ENCODE measurements at regions not wholly inside any gene's neighbourhood (a gene's known extent, or its start where the extent isn't known, plus 50 kb on each side); places are given as distances from the start of the nearest gene placed in this dataset.

- intact Hi-C loops (cut with DNase I): no loop called here
- DNase-seq: peak in 1 of 10 donors; percentile 53
These were observed 211.5 kb upstream of the RAB6C start for GRCh38 chr2:129768036-129768386.

GRCh38 chr2:129768485-129769184 lies 210.8 kb upstream of the RAB6C start:
- intact Hi-C loops (cut with DNase I): no loop called here
- peak in 1 of 10 donors; percentile 70 for DNase-seq

DNA sequence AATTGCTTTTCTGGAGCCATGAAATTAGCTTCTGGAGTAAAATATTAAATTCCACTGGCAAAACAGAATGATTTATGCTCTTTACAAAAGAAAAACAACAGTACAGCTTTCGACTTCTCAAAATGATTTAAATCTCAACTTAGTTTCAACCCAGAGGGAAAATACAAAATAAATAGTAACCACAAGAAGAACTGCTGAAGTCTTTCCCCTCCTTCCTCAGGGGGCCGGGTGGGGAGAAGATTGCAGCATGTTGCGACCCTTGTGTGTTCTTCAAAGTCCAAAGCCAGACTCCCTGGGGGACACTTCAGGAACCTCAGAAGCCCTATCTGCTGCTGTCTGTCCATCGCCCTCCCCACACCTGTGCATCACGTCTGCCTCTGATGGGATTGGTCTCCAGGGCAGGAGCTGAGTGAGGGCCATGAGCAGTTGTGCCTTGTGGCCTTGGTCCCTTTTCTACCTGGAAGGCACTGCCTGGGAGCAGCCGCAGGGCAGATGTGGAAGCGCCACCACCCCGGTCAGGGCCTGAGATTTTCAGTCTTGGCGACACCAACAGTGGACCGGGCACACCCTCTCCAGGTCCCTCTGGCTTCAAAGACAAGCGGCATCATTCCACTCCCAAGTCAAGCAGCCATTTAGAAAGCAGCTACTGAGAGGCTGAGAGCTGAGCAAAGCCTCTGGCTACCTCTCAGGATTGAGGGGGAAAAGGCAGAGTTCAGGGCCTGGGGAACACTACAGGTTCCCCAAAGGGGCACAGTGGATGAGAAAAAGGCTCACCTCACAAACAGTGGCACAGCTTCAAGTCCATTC lies 210.1 kb upstream of the RAB6C start:
- intact Hi-C loops (cut with DNase I): no loop called here
- DNase-seq: peak in 1 of 10 donors; percentile 67

- intact Hi-C loops (cut with DNase I): no loop called here
- DNase-seq: no peak
These were observed 207.9 kb upstream of the RAB6C start for GRCh38 chr2:129771418-129772189.

- no peak for DNase-seq
- intact Hi-C loops (cut with DNase I): no loop called here
These were observed 207.3 kb upstream of the RAB6C start for GRCh38 chr2:129772190-129772579.

DNA sequence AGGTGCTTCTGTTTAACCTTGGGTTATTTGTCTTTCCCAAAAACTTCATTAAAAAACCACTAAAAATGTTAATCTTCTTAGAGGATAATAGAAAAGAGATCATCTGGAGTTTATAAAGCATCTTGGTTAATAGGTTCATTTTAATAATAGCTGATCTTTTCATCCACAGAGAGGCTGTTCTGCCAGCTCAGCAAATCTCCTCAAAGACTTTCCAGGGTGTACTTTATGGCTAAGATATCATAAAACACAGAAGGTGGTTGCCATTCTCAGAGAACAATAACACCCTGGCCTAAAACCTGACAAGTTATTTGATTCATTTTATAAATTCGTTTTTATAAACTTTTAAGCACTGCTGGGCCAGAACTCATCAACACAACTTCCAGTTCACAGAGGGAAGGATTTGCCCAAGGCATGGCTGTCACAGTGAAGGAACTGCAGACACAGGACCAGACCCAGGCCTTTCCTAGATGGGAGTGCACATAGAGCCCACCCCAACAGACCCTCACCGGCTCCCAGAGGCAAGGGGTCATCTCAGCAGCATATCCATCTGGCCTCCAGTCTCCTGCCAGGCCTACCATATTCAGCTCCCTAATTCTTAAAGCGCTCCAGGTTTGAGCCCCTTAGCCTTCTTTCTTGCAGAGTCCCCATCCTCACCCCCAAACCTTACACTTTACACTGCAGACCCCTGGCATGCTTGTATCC lies 203.4 kb upstream of the RAB6C start:
- peak in 1 of 10 donors; percentile 25 for DNase-seq
- intact Hi-C loops (cut with DNase I): no loop called here

DNA sequence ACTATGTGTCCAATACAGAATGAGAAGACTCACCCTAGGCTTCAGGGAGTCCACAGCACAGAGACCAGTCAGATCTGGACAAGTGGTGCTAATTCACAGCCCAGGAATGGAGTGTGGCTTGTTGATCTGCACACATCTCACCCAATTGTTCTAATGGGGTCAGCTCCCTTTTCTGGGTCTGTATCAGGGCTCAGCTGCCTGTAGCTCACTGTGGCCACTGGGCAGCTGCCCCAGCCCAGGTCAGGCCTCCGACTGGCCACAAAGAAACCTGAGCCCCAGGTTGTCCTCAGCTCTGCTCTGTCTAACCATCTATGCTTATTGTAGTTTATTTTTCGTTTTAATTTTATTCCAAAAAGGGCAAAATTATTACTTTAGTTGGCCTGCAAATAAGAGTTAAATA lies 202.3 kb upstream of the RAB6C start:
- DNase-seq: no peak
- intact Hi-C loops (cut with DNase I): no loop called here

- intact Hi-C loops (cut with DNase I): no loop called here
- peak in 1 of 10 donors; percentile 39 for DNase-seq
These were observed 201.5 kb upstream of the RAB6C start for GRCh38 chr2:129777762-129778583.

DNA sequence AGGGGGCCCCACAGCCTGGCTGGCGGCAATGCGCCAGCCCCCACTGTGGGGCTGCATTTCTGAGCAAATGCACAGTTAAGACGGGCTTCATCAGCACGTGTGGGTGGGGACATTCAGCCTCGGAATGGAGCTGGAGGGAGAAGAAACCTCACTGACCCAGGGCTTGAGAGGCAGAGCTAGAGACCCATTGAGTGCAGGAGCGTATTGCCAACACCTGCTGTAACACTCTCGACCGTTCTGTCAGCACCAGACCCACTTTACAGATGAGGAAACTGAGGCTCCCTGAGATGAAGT lies 200.9 kb upstream of the RAB6C start:
- intact Hi-C loops (cut with DNase I): no loop called here
- peak in 1 of 10 donors; percentile 27 for DNase-seq

GRCh38 chr2:129779783-129780182 lies 199.7 kb upstream of the RAB6C start:
- intact Hi-C loops (cut with DNase I): no loop called here
- peak in 1 of 10 donors; percentile 61 for DNase-seq

GRCh38 chr2:129780316-129781270 lies 198.9 kb upstream of the RAB6C start:
- intact Hi-C loops (cut with DNase I): no loop called here
- DNase-seq: peak in 1 of 10 donors; percentile 24

- intact Hi-C loops (cut with DNase I): no loop called here
- DNase-seq: peak in 1 of 10 donors; percentile 70
These were observed 197.5 kb upstream of the RAB6C start for GRCh38 chr2:129781749-129782632.

DNA sequence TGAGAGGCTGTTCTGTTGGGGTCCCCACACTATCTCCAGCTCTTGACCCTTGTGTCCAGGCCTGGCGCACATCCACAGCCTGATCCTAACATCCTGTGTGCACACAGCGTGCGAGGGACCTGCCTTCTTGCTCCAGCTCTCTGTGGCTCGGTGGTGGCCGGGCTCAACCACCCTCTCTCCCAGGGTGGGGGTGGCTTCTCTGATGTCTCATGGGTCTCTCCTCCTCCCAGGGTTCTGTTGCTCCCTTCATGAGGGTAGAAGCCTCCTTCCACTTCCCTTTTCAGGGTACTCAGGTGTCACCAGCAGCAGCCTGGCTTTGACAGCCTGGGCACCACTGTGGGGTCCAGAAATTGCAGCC lies 196.9 kb upstream of the RAB6C start:
- intact Hi-C loops (cut with DNase I): no loop called here
- DNase-seq: no peak

- intact Hi-C loops (cut with DNase I): no loop called here
- no peak for DNase-seq
These were observed 195.0 kb upstream of the RAB6C start for GRCh38 chr2:129784486-129784885.

- intact Hi-C loops (cut with DNase I): no loop called here
- peak in 1 of 10 donors; percentile 56 for DNase-seq
These were observed 187.8 kb upstream of the RAB6C start for GRCh38 chr2:129791712-129792111.

DNA sequence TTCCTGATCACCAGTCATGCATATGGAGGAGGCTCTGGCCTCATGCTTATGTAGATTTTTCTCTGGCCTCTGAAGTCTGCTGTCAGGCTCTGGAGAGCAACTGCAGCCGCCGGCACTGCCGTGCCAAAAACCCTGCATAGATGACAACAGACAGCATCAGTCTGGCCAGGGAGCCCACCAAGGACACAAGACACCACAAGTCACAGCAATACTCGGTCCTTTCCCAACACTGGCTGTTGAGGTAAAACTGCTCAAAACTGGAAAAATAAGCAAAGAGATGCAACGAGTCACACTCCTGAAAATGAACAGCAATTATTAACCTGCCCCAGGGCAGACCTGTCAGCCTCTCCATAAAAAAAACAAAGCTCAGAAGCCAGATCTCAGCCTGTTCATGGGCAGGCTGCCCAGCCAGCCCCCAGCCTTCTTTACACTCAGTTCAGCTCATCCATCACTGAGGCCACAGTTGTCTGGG lies 186.0 kb upstream of the RAB6C start:
- peak in 1 of 10 donors; percentile 67 for DNase-seq
- intact Hi-C loops (cut with DNase I): no loop called here

DNA sequence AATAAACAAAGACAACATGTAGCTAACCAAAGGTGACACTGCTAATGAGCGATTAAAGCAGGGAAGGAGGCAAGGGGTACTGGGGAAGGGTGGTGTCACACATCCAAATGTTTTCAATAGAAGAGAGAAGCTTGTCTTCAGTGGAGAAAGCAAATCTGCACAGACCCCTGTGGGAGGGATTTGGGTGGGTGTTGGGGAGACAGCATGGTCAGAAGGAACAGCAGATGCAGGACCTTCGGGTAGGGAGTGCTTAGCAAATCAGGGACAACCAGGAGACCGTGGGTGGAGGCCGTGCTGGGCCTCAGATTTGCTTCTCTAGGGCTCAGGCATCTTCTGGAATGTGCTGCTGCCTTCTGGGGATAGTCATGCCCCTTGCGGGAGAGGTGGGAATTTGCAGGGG lies 185.3 kb upstream of the RAB6C start:
- peak in 1 of 10 donors; percentile 22 for DNase-seq
- intact Hi-C loops (cut with DNase I): no loop called here

- DNase-seq: peak in 1 of 10 donors; percentile 65
- intact Hi-C loops (cut with DNase I): no loop called here
These were observed 184.9 kb upstream of the RAB6C start for GRCh38 chr2:129794540-129794939.

All from posterior cingulate gyrus (tissue), 11 donors.